HCT116 (cell line): ENCODE measurements at regions not wholly inside any gene's neighbourhood (a gene's known extent, or its start where the extent isn't known, plus 50 kb on each side); places are given as distances from the start of the nearest gene placed in this dataset.

ENCODE experiments used
- ATAC-seq: fragments of 200-7000 bp; cut with Tn5 transposase; 2 replicates; pipeline ENCODE4 v1.9.1; 2020; ENCODE audit warnings: mild to moderate bottlenecking, moderate library complexity
- BruUV-seq: library from RNA; stranded (reverse); fragments of 400-500 nt; replicated peaks from 2 replicates; lab custom pipeline; 2021; lab: Mats Ljungman, UMichigan
- CTCF ChIA-PET: fragments of 300-600 bp; sonication (Branson Sonifier 250); formaldehyde crosslinking; loops from one replicate; lab custom pipeline; 2021; ENCODE audit warnings: antibody characterized with exemption; lab: Charles Lee
- POLR2A ChIA-PET: fragments of 300-600, 350-600 bp; sonication (Branson Sonifier 250); formaldehyde crosslinking; loops from one replicate; lab custom pipeline; 2021; ENCODE audit warnings: antibody characterized with exemption; lab: Charles Lee
- RAD21 ChIA-PET, 2 experiments: fragments of 300-600 bp; sonication (Branson Sonifier 250); formaldehyde crosslinking; loops; one replicate each; lab custom pipeline; 2023; ENCODE audit warnings: low total read pairs in 2 of 2; ENCODE audit not compliant: uncharacterized antibody in 2 of 2, unreplicated experiment in 2 of 2, low non-redundant PET in 1 of 2; lab: Charles Lee
- DNase-seq: peaks from one replicate; pipeline ENCODE4 v3.0.0-alpha.2; 2010; ENCODE audit warnings: low read depth, low spot score
- H2AFZ ChIP-seq: fragments of 200-600 bp; shearing (Covaris generic), sonication (generic); 2 replicates; pipeline ENCODE4 v1.6.1; 2017; ENCODE audit warnings: low read depth, mixed run types, mixed read lengths, antibody characterized with exemption, low read length; ENCODE audit not compliant: poor library complexity, severe bottlenecking
- H3K27ac ChIP-seq: 2 replicates; pipeline ENCODE4 v1.5.1; 2012; ENCODE audit warnings: low read depth, low read length
- H3K27me3 ChIP-seq: fragments of 200-600 bp; sonication (generic); 2 replicates; pipeline ENCODE4 v1.6.1; 2016; ENCODE audit warnings: mixed run types, low read length, mixed read lengths; ENCODE audit not compliant: insufficient read depth
- H3K36me3 ChIP-seq, 2 experiments: fragments of 200-500 bp in 1 of 2; fragments of 200-600 bp in 1 of 2; sonication (Bioruptor generic) in 1 of 2; sonication (generic) in 1 of 2; 2 replicates each; pipeline versions ENCODE4 v1.5.1 to v1.6.1; 2014 to 2016; ENCODE audit warnings: low read length in 2 of 2, inconsistent platforms in 1 of 2, mixed read lengths in 1 of 2, mixed run types in 1 of 2; ENCODE audit not compliant: insufficient read depth in 2 of 2, control insufficient read depth in 1 of 2
- H3K4me1 ChIP-seq, 2 experiments: fragments of 200-600 bp in 1 of 2; sonication (generic) in 1 of 2; 2 replicates each; pipeline versions ENCODE4 v1.5.1 to v1.6.1; 2012 to 2017; ENCODE audit warnings: low read length in 2 of 2, inconsistent platforms in 1 of 2, mild to moderate bottlenecking in 1 of 2, mixed read lengths in 1 of 2, mixed run types in 1 of 2, moderate library complexity in 1 of 2; ENCODE audit not compliant: insufficient read depth in 2 of 2, control insufficient read depth in 1 of 2
- H3K4me2 ChIP-seq: fragments of 200-600 bp; sonication (generic); 2 replicates; pipeline ENCODE4 v1.6.1; 2017; ENCODE audit warnings: mixed run types, low read length, mixed read lengths
- H3K4me3 ChIP-seq, 2 experiments: fragments of 200-600 bp in 1 of 2; sonication (generic) in 1 of 2; replicated peaks in 1 of 2; 2 replicates each; pipeline ENCODE4 v1.5.1; 2011 to 2016; ENCODE audit warnings: low read length in 2 of 2, control low read depth in 1 of 2, low read depth in 1 of 2, mild to moderate bottlenecking in 1 of 2, mixed read lengths in 1 of 2, mixed run types in 1 of 2
- H3K79me2 ChIP-seq: fragments of 200-600 bp; sonication (generic); 2 replicates; pipeline ENCODE4 v1.6.1; 2017; ENCODE audit warnings: mild to moderate bottlenecking, mixed run types, low read length, moderate library complexity, mixed read lengths; ENCODE audit not compliant: insufficient read depth
- H3K9ac ChIP-seq: fragments of 200-600 bp; sonication (generic); 2 replicates; pipeline ENCODE4 v1.6.1; 2016; ENCODE audit warnings: low read length, mixed read lengths
- H3K9me2 ChIP-seq: fragments of 200-600 bp; sonication (generic), shearing (Covaris generic); 2 replicates; pipeline ENCODE4 v1.6.1; 2017; ENCODE audit warnings: mixed run types, mild to moderate bottlenecking, moderate library complexity; ENCODE audit not compliant: insufficient read depth
- H3K9me3 ChIP-seq, 2 experiments: fragments of 200-500 bp in 1 of 2; fragments of 200-600 bp in 1 of 2; sonication (Bioruptor generic) in 1 of 2; sonication (generic) in 1 of 2; 2 replicates each; pipeline ENCODE4 v1.6.1; 2014 to 2017; ENCODE audit warnings: low read length in 2 of 2, mixed read lengths in 2 of 2, inconsistent platforms in 1 of 2, low read depth in 1 of 2, mild to moderate bottlenecking in 1 of 2, mixed run types in 1 of 2, moderate library complexity in 1 of 2; ENCODE audit not compliant: control insufficient read depth in 1 of 2, insufficient read depth in 1 of 2
- H4K20me1 ChIP-seq: fragments of 200-600 bp; sonication (generic), shearing (Covaris generic); 2 replicates; pipeline ENCODE4 v1.6.1; 2017; ENCODE audit warnings: mixed run types, mild to moderate bottlenecking, moderate library complexity; ENCODE audit not compliant: insufficient read depth
- EZH2 ChIP-seq: fragments of 200-600 bp; sonication (generic); IDR thresholded peaks from 2 replicates; pipeline ENCODE4 v1.6.1; 2017; ENCODE audit warnings: antibody characterized with exemption, mixed run types
- EZH2phosphoT487 ChIP-seq: fragments of 200-600 bp; IDR thresholded peaks from 2 replicates; pipeline ENCODE4 v1.6.1; 2018; ENCODE audit warnings: antibody characterized with exemption, borderline replicate concordance
- FOSL1 ChIP-seq: IDR thresholded peaks from 2 replicates; pipeline ENCODE4 v1.6.1; 2012; ENCODE audit warnings: low read depth
- JUND ChIP-seq: IDR thresholded peaks from 2 replicates; pipeline ENCODE4 v1.6.1; 2012
- RAD21 ChIP-seq: IDR thresholded peaks from 2 replicates; pipeline ENCODE4 v1.6.1; 2012; ENCODE audit warnings: low read depth, mild to moderate bottlenecking
- SIN3A ChIP-seq: IDR thresholded peaks from 2 replicates; pipeline ENCODE4 v1.6.1; 2012; ENCODE audit warnings: low read depth
- SRF ChIP-seq: IDR thresholded peaks from 2 replicates; pipeline ENCODE4 v1.6.1; 2012; ENCODE audit warnings: low read depth
- TCF7L2 ChIP-seq: IDR thresholded peaks from 2 replicates; pipeline ENCODE4 v1.7.0; 2011; ENCODE audit warnings: borderline replicate concordance, inconsistent platforms; ENCODE audit not compliant: insufficient read depth, insufficient read length; ENCODE audit errors: extremely low read depth
- ZBTB33 ChIP-seq: IDR thresholded peaks from 2 replicates; pipeline ENCODE4 v1.6.1; 2011; ENCODE audit warnings: mild to moderate bottlenecking, low read length, moderate library complexity; ENCODE audit not compliant: insufficient replicate concordance; ENCODE audit errors: extremely low read depth
- ZFX ChIP-seq: fragments of 450-650 bp; IDR thresholded peaks from 2 replicates; pipeline ENCODE4 v1.6.1; 2017
- ZNF274 ChIP-seq: fragments of 200-500 bp; sonication (Bioruptor generic); IDR thresholded peaks from 2 replicates; pipeline ENCODE4 v1.6.1; 2014; ENCODE audit warnings: mild to moderate bottlenecking, low read depth, low read length, inconsistent platforms
- intact Hi-C: fragments of 100-400 bp; cut with micrococcal nuclease; formaldehyde crosslinking; loops from 2 replicates; pipeline ENCODE4 v1.10.0; 2022
- TF ChIP-seq, protein P1 (sequence below): IDR thresholded peaks from 2 replicates; pipeline ENCODE4 v1.6.1; 2012
- TF ChIP-seq, protein P2 (sequence below), 3 experiments: fragments of 200-600 bp in 1 of 3; sonication (generic) in 1 of 3; IDR thresholded peaks in 2 of 3; conservative IDR thresholded peaks in 1 of 3; 2 replicates each; pipeline ENCODE4 v1.5.1; 2012 to 2017; ENCODE audit warnings: low read depth in 2 of 3, low read length in 2 of 3, antibody characterized with exemption in 1 of 3, borderline replicate concordance in 1 of 3, control low read depth in 1 of 3, mild to moderate bottlenecking in 1 of 3, mixed read lengths in 1 of 3, mixed run types in 1 of 3, moderate library complexity in 1 of 3; ENCODE audit not compliant: insufficient read depth in 1 of 3
- TF ChIP-seq, protein P3 (sequence below): IDR thresholded peaks from 2 replicates; pipeline ENCODE4 v1.6.1; 2012

- ATAC-seq (no peak), DNase-seq (no peak)
- intact Hi-C loops, result no loop called here
- RAD21 ChIA-PET, result no interaction called here
- Histone ChIP-seq H3K79me2 (no peaks in the 10 kb centered on the region), H3K4me1 (no peaks in the 10 kb centered on the region), H3K9ac (no peak overlapping the region), H3K9me2 (no peaks in the 10 kb centered on the region), H3K27ac (no peak overlapping the region), H3K27me3 (no peaks in the 10 kb centered on the region), H3K9me3 (peaks cover 9 to 18% of the 10 kb centered on the region in 2 experiments; a peak in 2 of 4 replicates), H3K36me3 (no peaks in the 10 kb centered on the region), H3K4me3 (no peak overlapping the region), H2AFZ (no peak overlapping the region), H3K4me2 (no peak overlapping the region), H4K20me1 (no peaks in the 10 kb centered on the region)
- no TSS peak for BruUV-seq
- POLR2A ChIA-PET, result no interaction called here
- CTCF ChIA-PET, result no interaction called here
- no peak for TF ChIP-seq EZH2phosphoT487
- TF ChIP-seq, protein P1, sequence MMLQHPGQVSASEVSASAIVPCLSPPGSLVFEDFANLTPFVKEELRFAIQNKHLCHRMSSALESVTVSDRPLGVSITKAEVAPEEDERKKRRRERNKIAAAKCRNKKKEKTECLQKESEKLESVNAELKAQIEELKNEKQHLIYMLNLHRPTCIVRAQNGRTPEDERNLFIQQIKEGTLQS, result no peak
Measured at GRCh38 chr18:34083910-34084535, 140.7 kb downstream of the NOL4 start.

GRCh38 chr18:34077599-34077998 is 147.1 kb downstream of the NOL4 start:
- H2AFZ ChIP-seq, result no peak overlapping the region
- no peaks in the 10 kb centered on the region for H3K79me2 ChIP-seq
- H3K27ac ChIP-seq, result no peak overlapping the region
- H3K4me3 ChIP-seq, result no peak overlapping the region
- TF ChIP-seq, protein P2, sequence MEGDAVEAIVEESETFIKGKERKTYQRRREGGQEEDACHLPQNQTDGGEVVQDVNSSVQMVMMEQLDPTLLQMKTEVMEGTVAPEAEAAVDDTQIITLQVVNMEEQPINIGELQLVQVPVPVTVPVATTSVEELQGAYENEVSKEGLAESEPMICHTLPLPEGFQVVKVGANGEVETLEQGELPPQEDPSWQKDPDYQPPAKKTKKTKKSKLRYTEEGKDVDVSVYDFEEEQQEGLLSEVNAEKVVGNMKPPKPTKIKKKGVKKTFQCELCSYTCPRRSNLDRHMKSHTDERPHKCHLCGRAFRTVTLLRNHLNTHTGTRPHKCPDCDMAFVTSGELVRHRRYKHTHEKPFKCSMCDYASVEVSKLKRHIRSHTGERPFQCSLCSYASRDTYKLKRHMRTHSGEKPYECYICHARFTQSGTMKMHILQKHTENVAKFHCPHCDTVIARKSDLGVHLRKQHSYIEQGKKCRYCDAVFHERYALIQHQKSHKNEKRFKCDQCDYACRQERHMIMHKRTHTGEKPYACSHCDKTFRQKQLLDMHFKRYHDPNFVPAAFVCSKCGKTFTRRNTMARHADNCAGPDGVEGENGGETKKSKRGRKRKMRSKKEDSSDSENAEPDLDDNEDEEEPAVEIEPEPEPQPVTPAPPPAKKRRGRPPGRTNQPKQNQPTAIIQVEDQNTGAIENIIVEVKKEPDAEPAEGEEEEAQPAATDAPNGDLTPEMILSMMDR (IDR thresholded peaks at IDR 0.05 in 2 of 3, conservative IDR thresholded peaks at IDR 0.05 in 1 of 3; ENCODE audit: borderline replicate concordance in 1 of 3, insufficient read depth in 1 of 3, low read depth in 2 of 3, low read length in 2 of 3), result no peak
- no peak for TF ChIP-seq SIN3A
- no peak for TF ChIP-seq ZBTB33
- no peak for TF ChIP-seq EZH2
- no peak for TF ChIP-seq ZFX
- TF ChIP-seq ZNF274, result no peak
- TF ChIP-seq JUND, result no peak
- TF ChIP-seq, protein P1, result no peak
- no peak for TF ChIP-seq EZH2phosphoT487
- TF ChIP-seq, protein P3, sequence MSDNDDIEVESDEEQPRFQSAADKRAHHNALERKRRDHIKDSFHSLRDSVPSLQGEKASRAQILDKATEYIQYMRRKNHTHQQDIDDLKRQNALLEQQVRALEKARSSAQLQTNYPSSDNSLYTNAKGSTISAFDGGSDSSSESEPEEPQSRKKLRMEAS, result no peak
- no peak for TF ChIP-seq FOSL1
- TF ChIP-seq RAD21, result no peak
- no peak for TF ChIP-seq TCF7L2
- no peak for TF ChIP-seq SRF
- BruUV-seq, result no TSS peak
- no peak overlapping the region for H3K4me2 ChIP-seq
- peaks cover 4 to 10% of the 10 kb centered on the region in 2 experiments; a peak in 1 of 4 replicates for H3K9me3 ChIP-seq
- RAD21 ChIA-PET, result no interaction called here
- no peak overlapping the region for H3K9ac ChIP-seq
- intact Hi-C loops, result no loop called here
- CTCF ChIA-PET, result no interaction called here
- no peaks in the 10 kb centered on the region for H3K9me2 ChIP-seq
- POLR2A ChIA-PET, result no interaction called here
- no peaks in the 10 kb centered on the region for H3K27me3 ChIP-seq
- no peaks in the 10 kb centered on the region for H3K36me3 ChIP-seq
- ATAC-seq, result no peak
- DNase-seq, result no peak
- H4K20me1 ChIP-seq, result no peaks in the 10 kb centered on the region
- no peaks in the 10 kb centered on the region for H3K4me1 ChIP-seq
